ENCODE measurements at regions not wholly inside any gene's neighbourhood (a gene's known extent, or its start where the extent isn't known, plus 50 kb on each side); places are given as distances from the start of the nearest gene placed in this dataset.
"Not testable (repeated sequence)": the region's sequence is repeated elsewhere in the genome, so short reads cannot be mapped to it uniquely, and the experiment has no call there.

DNA sequence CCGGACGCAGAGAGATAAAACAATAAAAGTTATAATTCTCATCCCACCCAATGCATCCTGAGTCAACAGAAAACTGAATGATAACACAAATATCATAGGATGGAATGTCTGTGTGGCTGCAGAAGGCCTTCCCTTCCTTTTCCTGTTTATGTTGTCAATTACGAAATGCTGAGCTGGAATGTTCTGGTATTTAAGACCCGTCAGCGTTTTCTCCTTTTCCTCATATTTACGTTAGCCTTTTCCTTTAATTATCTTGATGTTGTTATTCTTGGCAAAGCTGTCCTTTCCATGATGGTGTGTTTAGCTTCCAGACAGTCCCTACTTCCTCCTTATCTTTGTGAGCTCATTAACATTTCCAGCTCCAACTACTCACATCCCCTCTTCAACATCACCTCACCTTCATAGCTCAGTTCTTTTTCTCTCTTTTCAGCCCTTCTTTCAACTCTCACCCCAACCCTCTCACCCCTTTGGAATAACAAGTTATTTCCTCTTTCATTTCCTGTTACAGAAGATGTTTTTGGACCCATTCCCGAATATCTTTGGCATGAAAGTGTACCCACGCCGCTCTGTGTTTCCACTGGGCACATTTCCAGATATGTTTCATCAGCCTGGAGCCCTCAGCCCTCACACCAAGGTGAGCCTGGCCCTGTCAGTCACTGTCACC is 221.6 kb downstream of the NR2F1-AS1 start:
- no peak for DNase-seq (ENCODE audit: low read depth, low spot score)

DNA sequence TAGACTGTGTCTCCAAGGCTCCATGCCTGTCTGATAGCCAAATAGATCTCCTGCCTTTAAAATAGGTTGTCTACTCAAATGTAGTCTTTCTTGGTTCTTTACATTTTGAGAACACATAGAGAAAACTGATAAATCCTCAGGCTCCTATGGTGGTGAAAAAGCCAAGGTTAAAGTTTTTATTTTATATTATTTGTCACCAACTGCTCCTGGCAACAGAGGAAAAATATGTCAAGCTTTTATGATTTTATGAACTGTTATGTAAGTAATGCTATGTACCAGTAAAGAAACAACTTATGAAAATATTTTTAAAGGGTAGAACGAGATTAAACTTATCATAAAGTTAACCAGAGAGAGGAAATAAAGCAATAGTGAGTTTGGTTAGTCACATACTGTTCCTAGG is 222.8 kb downstream of the NR2F1-AS1 start:
- no peak for DNase-seq (ENCODE audit: low read depth, low spot score)

DNA sequence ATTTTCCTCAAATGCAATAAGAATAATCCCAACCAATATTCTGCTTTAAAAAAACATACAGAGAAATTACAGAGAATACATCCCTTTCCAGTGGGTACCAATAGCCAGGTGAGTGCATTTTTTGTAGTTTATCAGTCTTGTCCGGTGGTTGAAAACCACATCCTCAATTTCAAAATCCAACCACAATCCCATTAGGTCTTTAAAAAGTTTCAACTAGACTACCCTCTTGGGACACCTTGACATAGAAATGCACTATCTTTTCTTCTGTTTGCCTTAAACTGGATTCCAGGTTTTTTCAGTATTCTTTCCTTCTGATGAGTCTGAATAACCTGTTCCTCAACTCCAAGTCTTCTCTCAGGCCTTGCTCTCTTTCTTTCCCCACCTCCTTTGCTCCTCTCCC is 223.3 kb downstream of the NR2F1-AS1 start:
- DNase-seq (ENCODE audit: low read depth, low spot score) = no peak

DNA sequence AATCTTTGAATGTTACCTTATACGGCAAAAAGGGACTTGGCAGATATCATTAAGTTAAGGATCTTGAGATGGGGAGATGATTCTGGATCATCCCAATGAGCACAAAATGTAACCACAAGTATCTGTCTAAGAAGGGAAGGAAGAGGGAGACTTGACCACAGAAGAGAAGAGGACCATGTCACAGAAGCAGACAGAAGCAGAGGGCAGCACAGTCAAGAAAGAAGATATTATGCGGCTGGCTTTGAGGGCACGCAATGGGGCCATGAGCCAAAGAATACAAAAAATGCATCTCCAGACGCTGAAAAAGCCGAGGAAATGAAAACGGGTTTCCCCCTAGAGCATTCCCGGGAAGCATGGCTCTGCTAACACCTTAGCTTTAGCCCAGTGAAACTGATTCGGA is 225.3 kb downstream of the NR2F1-AS1 start:
- DNase-seq (ENCODE audit: low read depth, low spot score) = no peak

DNA sequence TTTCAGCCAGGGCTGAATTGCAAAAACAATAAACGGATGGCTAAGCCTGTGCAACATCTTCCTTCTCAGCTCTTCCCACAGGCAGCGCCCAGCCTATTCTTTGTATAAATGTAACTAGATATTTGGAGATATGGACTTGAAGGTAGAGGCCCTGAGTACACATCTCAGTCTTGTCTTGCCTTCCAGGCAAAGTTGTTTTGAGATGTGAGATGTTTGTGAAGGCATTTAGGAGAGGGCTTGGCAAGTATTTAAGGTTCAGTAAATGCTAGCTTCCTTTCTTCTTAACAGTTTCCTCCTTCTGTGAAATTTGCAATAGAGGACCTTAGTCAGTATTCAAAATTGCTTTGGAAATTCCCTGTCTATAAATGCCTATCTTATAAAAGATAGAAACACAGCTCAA is 228.8 kb downstream of the NR2F1-AS1 start:
- no peak for DNase-seq (ENCODE audit: low read depth, low spot score)

DNA sequence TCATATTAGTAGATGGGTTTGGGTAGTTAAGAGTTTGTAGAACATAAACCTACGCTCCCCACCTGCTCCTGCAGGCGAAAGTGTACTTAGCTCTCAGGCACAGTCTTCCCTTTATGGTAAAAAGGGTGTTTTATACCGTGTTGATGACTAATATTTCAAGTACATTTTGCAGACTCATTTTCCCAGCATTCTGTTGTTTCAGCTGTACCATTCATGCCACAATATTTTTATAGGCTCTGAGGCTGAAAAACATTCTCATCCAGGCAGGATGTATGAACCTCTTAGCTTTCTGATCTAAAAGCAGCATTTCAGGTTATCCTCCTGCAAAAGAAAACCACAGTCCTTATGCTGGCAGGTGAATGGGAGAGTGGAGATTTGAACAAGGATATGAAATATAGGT is 231.4 kb downstream of the NR2F1-AS1 start:
- DNase-seq (ENCODE audit: low read depth, low spot score) = no peak

DNA sequence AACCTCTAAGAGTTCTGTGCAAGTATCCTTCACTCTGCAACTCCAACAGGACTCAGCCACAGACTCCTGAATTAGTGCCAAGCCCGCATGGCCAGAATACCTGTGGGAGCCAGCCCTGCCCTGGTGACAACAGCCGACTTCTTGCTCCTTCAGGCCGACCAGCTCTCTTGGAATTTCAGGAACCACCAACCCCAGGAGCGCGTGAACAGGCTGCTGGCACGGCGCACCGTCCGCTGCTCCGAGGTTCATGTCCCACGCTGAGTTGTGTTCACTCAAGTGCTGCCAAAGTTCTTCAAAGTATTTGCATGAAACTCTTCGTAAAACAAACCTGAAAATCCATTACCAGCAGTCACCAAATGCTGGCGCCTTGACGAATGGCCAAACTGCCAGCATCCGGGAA is 232.8 kb downstream of the NR2F1-AS1 start:
- no peak for DNase-seq (ENCODE audit: low read depth, low spot score)

DNA sequence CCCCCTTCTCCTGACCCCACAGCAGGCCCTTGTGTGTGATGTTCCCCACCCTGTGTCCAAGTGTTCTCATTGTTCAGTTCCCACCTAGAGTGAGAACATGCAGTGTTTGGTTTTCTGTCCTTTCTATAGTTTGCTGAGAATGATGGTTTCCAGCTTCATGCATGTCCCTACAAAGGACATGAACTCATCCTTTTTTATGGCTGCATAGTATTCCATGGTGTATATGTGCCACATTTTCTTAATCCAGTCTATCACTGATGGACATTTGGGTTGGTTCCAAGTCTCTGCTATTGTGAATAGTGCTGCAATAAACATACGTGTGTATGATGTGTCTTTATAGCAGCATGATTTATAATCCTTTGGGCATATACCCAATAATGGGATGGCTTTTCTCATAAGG is 234.2 kb downstream of the NR2F1-AS1 start:
- not testable (repeated sequence) for DNase-seq (ENCODE audit: low read depth, low spot score)

DNA sequence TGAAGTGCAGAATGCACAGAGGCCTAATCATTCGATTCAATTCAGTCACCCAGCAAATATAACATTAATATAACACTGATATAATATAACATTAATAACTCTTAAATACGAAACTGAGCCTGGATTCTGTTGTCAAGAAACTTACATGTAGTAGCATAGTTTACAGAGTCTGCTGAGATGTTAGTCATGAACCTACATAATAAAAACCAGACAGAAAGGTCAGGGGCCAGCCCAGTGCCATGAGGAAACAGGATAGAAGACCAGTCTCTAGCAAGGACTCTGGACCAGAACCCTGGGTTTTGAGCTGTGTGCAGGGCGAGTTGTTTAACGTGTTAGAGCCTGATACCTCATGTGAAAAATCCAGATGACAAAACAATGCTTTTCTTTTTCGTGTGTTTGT is 234.7 kb downstream of the NR2F1-AS1 start:
- DNase-seq (ENCODE audit: low read depth, low spot score) = no peak

DNA sequence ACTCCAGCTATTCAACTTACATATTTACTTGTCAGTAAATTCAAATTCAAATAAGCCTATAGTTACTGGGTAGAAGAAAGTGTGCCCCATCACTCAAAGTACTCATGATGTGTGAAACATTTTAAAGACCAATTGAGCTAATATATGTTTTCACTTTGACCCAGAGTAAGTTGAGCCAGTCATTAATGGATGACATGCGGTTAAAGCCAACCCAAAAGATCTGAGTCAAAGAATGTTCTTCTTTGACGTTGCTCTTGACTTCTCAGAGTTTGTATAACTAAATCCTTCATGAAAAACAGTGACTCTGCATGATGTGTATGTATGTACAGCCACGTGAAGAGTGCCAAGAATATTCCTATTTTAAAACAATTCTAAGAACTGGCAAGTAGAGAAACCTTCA is 237.4 kb downstream of the NR2F1-AS1 start:
- no peak for DNase-seq (ENCODE audit: low read depth, low spot score)

DNA sequence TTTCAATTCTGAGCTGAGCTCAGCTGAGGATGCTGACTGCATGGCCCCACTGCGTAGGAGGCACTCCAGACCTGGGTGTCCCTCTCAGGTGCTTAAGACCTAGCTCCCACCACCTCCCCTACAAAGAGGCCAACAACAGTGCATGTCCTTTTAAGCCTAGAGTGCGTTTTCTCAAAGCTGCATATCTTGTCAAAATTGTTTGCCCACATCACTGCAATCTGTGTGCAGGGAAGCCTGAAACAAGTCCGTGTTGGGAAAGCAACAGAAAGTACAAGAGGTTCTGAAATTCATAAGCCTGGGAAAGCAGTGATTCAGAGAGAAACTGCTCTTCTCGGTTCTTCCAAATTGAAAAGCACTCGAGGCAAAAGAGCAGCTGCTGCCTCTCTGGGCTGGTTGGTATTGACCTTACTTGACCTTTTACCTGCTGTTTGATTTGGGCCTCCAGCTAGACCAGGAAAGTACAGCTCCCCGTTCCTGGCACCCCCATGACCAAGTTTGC is 238.4 kb downstream of the NR2F1-AS1 start:
- no peak for DNase-seq (ENCODE audit: low read depth, low spot score)

DNA sequence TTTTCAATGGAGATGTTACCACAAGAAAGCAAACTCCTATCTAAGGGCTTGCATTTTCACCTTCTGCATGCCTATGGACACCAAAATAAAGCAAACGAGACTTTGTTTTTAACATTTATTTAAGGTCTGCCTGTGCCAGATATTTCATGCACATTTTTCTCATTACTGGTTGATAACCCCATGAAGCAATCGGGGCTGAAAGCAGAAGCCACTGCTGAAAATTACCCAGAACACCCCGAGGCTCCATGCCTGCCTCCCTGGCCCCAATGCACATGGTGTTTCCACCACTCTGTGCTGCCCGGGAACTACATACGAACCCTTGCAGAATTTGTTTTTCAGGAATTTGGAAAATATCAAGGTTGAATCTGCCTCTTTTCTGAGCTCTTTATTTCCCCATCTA is 240.1 kb downstream of the NR2F1-AS1 start:
- no peak for DNase-seq (ENCODE audit: low read depth, low spot score)

DNA sequence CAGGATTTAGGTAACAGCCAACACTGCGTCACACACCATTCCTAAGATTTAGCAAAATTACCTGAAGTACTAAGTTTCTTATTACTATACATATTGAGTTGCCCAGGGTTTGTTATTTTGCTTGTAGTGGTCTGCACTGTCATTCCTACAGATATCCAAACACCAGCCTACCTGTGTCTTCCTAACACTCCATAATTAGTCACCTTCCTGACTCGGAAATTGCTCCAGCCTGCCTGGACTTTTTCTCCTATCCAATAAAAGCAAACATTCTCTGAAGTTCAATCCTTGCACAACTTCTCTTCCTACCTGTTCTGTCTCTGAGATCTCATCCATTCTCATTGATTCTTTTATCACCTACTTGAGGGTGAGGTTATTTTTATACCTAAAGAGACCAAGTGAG is 243.9 kb downstream of the NR2F1-AS1 start:
- no peak for DNase-seq (ENCODE audit: low read depth, low spot score)

DNA sequence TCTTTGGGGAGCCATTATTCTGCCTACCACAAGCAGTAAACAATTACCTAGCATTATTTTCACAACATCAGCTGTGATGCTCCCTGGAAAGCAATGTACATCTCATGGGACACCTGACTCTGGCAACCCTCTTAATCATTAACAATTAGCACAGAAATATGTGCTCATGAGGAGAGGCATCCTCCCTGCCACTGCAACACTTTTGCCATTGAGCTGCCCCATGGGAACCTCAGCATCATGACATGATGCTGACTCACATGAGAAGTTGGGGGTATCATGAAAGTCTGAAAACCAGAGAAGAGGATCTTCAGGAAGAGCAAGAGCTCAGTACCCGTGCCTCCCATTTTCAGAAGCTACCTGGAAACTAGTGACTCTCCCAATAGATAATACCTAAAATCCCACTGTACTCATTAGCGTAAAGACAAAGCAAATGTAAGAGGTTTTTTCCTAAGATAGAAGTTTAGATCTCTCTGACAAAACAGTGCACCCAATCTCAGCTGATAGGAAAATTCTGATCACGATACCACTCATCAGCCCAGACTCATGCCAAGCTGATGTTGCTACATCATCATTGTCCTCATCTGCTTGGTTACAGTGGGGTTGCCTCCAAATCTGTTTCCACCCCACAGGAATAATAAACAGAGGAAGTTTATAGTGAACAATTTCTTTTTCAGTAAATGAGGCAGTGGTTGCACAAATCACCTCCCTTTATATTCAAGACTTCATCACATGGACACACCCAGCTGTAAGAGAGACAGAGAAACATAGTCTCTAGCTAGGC is 244.5 kb downstream of the NR2F1-AS1 start:
- no peak for DNase-seq (ENCODE audit: low read depth, low spot score)

DNA sequence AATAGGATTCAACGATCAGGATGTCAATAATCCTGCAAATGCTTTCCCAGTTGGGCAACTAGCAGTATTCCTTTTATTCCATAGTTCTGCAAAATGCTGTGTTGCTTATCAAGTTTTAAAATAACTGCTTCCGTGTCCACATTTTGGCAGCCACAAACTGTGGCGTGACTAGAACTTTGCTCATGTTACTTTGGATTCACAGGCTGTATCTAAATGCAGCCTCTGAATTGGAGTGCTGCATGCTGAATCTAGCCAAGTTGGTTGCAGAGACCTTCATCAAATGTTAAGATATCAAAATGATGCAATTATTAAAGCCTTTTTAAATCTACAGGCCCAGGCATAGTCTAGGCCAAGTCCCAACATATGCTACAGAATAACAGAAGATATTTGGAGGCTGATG is 249.2 kb downstream of the NR2F1-AS1 start:
- no peak for DNase-seq (ENCODE audit: low read depth, low spot score)

DNA sequence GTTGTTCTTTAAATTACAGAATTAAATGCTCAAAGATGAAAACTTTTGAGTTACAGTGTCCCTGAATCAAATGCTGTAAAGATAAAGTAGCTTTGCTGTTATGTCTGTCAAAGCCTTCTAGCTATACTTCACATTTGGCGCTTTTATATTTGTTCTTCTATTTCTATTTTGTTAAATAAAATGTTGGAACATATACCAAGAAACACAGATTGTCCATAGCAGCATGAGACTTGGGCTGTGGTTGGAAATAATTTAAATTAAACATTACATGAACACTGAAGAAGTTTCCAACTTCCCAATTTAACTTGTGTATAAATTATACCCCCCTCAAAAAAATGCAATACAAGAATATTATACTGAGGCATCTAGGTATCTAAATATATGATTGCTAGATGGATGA is 249.8 kb downstream of the NR2F1-AS1 start:
- no peak for DNase-seq (ENCODE audit: low read depth, low spot score)

DNA sequence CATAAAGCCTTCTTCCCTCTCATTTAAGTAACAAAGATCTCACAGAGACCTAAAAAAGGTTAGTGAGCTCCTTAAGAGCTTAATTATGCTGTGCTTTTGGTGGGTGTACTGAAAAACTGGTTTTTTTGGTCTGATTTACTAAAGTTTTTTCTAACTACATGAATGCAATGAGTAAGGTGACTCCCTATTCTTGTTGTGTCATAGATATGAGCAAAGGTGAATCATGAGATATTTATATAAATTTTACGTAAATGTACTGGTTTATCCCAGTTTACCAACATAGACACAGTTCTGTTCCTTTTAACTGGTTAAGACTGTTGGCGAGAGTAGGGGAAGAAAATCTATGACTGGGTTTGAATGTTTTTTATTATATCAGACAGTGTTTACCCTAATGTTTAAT is 250.5 kb downstream of the NR2F1-AS1 start:
- no peak for DNase-seq (ENCODE audit: low read depth, low spot score)

DNA sequence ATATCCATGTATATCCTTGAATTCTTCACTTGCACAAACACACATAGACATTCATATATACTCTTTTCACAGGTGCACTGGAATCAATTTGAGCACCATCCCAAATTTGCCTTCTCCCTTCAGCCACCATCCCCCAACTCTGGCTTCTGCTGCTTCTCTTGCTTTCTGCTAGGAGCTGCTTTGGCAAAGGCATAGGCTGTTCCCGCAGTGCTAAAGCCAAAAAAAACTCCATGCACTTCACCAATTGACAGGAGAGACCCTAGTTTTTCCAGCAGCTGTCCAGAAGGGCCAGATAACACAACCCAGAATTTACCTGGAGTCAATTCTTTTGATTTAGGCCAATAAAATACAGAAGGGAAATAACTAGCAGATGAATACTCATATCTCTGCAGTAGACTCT is 251.3 kb downstream of the NR2F1-AS1 start:
- DNase-seq (ENCODE audit: low read depth, low spot score) = no peak

DNA sequence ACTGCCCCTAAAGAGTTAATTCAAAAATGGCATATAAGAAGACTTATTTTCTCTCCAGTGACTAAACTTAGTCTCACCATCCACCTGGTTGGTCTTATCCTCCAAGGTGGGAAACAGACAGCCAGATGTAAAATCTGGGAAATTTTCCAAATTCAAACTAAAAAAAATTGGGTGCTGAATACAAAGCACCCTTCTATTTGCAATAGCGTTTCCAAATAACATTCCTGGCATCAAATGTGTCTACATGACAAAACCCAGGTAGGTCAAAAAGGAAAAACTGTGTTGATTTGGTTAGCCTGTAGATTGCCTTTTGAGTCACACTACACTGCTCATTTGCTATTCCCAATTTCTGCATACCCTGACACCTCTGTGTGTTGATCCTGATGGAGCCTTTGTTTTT is 252.2 kb downstream of the NR2F1-AS1 start:
- no peak for DNase-seq (ENCODE audit: low read depth, low spot score)

DNA sequence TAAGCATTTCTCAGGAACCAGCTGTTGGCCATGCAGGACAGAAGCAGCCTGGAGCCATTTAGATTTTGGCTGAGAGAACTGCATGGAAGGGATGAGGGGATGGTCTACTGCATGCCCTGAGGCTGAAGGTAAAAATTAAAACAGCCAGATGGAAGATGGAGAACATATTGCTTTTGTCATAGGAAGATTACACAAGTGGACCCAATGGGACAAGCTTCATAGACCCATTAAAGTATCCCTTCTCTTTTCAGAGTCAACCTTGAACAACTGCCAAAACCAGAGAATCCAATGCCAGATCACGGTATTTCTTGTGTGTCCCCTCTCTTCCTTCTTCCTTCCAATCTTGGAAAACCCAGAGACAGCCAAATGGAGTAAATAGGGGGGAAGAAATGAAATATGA is 253.4 kb downstream of the NR2F1-AS1 start:
- no peak for DNase-seq (ENCODE audit: low read depth, low spot score)

DNA sequence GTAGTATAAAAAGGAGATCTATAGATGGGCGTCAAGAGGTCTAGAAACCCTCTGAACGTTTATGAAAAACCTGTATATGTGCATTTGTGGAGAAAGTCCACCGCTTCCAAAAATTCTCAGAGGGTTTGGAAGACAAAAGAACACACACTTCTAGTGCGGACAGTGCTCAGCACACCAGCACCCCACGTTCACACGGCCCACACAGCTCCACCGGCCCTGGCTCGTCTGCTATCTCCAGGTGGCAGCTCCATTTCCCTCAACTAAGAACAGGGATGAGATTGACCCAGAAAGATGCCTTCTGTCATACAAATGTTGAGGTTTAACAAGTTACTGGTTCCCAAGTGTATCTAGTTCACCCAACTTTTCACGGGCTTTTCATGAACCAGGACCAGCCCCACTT is 255.1 kb downstream of the NR2F1-AS1 start:
- DNase-seq (ENCODE audit: low read depth, low spot score) = no peak

DNA sequence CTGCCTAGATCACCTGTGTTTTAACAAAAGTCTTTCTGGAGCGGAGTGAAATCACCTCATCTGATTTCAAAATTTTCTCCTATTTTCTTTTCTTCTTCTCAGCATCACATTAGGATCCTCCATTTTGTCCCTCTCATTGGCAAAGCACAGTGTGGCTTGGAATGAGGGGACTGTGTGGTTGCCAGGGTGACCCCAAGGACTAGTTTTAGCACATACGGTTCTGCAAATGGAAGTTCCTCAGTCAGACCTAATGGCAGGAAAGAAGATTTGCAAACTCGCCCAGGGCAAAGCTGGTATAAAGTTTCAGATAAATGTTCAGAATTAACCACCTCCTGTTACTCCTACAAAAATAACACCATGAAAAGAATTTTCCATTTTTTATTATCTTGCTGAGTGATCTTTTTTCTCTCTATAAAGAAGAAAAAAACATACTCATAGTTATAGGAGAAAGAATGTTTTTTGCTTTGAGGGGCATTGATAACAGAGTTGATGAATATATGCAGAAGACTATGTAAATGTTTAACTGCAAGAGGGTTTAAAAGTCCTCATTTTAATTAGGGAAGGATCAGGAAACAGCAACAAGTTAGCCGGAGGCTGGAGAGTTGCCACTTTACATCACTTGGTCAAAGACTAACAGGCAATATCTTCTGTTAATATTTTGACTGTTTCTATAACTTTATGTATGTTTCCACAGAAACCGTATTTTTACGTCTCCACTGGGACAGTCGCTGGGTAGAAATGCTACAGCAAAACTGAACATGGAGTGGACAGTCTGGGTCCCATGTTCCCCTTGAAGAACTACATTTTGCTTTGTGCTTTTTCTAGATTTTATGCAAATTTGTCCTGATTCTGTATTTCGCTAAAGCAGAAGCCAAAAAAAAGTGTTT is 257.8 kb downstream of the NR2F1-AS1 start:
- DNase-seq (ENCODE audit: low read depth, low spot score) = no peak

Data from ELF-1 (cell line).